ENCODE measurements at regions not wholly inside any gene's neighbourhood (a gene's known extent, or its start where the extent isn't known, plus 50 kb on each side); places are given as distances from the start of the nearest gene placed in this dataset.
"Not testable (repeated sequence)": the region's sequence is repeated elsewhere in the genome, so short reads cannot be mapped to it uniquely, and the experiment has no call there.

- H3K4me3 ChIP-seq (replicated peaks; ENCODE audit: low read depth, low read length): no peak overlapping the region
- peak; percentile 78 for DNase-seq (ENCODE audit: low read depth)
- TF ChIP-seq, protein P1, sequence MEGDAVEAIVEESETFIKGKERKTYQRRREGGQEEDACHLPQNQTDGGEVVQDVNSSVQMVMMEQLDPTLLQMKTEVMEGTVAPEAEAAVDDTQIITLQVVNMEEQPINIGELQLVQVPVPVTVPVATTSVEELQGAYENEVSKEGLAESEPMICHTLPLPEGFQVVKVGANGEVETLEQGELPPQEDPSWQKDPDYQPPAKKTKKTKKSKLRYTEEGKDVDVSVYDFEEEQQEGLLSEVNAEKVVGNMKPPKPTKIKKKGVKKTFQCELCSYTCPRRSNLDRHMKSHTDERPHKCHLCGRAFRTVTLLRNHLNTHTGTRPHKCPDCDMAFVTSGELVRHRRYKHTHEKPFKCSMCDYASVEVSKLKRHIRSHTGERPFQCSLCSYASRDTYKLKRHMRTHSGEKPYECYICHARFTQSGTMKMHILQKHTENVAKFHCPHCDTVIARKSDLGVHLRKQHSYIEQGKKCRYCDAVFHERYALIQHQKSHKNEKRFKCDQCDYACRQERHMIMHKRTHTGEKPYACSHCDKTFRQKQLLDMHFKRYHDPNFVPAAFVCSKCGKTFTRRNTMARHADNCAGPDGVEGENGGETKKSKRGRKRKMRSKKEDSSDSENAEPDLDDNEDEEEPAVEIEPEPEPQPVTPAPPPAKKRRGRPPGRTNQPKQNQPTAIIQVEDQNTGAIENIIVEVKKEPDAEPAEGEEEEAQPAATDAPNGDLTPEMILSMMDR (IDR thresholded peaks at IDR 0.05; ENCODE audit: low read length, missing control alignments): no peak
Observed at GRCh38 chr6:84825461-84825860, 61.1 kb upstream of the TBX18 start.

DNA sequence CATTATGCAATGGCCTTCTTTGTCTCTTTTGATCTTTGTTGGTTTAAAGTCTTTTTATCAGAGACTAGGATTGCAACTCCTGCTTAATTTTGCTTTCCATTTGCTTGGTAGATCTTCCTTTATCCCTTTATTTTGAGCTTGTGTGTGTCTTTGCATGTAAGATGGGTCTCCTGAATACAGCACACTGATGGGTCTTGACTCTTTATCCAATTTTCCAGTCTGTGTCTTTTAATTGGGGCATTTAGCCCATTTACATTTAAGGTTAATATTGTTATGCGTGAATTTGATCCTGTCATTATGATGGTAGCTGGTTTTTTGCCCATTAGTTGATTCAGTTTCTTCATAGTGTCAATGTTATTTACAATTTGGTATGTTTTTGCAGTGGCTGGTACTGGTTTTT, 56.9 kb upstream of the TBX18 start:
- not testable (repeated sequence) for DNase-seq (ENCODE audit: low read depth); H3K4me3 ChIP-seq (replicated peaks; ENCODE audit: low read depth, low read length)

DNA sequence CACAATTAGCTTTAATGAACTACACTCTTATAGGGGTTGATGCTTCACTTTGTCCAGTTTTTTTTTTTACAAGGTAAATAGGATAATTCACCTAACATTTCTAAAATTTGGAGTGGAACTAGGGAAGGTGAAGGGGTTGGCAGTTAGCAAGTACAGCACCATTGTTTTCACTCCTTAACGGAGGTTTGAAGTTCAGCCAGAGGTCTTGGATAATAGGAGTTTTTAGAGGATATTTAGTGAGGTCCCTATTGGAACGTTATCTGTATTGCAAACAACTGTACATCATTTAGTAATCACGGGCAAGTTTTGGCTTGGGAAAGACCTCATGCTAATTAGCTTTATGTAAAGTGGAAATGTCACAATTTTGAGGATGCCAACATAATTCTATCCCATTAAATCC, 52.3 kb upstream of the TBX18 start:
- no peak overlapping the region for H3K4me3 ChIP-seq (replicated peaks; ENCODE audit: low read depth, low read length)
- no peak for DNase-seq (ENCODE audit: low read depth)
- TF ChIP-seq, protein P1 (IDR thresholded peaks at IDR 0.05; ENCODE audit: low read length, missing control alignments): no peak

- peak; percentile 58 for DNase-seq (ENCODE audit: low read depth)
- TF ChIP-seq, protein P1 (IDR thresholded peaks at IDR 0.05; ENCODE audit: low read length, missing control alignments): no peak
- H3K4me3 ChIP-seq (replicated peaks; ENCODE audit: low read depth, low read length): no peak overlapping the region
Observed at GRCh38 chr6:84815896-84816735, 51.7 kb upstream of the TBX18 start.

All from fibroblast of pulmonary artery (primary cell).